ENCODE measurements at regions not wholly inside any gene's neighbourhood (a gene's known extent, or its start where the extent isn't known, plus 50 kb on each side); places are given as distances from the start of the nearest gene placed in this dataset.

- no peak for DNase-seq (ENCODE audit: low spot score)
- H3K27ac Mint-ChIP-seq (ENCODE audit: unreplicated experiment), result no peak overlapping the region
- TF ChIP-seq CTCF (IDR thresholded peaks at IDR 0.05), result no peak
- H3K27me3 Mint-ChIP-seq (ENCODE audit: low read depth), result no peaks in the 10 kb centered on the region
- H3K36me3 Mint-ChIP-seq (ENCODE audit: low read depth), result peaks cover 1% of the 10 kb centered on the region
- peaks cover 38% of the 10 kb centered on the region for H3K9me3 Mint-ChIP-seq (ENCODE audit: low read depth)
- no peak overlapping the region for H3K4me3 Mint-ChIP-seq (ENCODE audit: unreplicated experiment)
- H3K4me1 Mint-ChIP-seq (ENCODE audit: low read depth), result no peaks in the 10 kb centered on the region
Measured at GRCh38 chr15:27645672-27646071, 453.4 kb downstream of the OCA2 start.

- Mint-ChIP-seq H3K4me1 (ENCODE audit: low read depth) (no peaks in the 10 kb centered on the region), H3K27me3 (ENCODE audit: low read depth) (no peaks in the 10 kb centered on the region), H3K27ac (ENCODE audit: unreplicated experiment) (no peak overlapping the region), H3K36me3 (ENCODE audit: low read depth) (peaks cover 1% of the 10 kb centered on the region), H3K9me3 (ENCODE audit: low read depth) (peaks cover 39% of the 10 kb centered on the region), H3K4me3 (ENCODE audit: unreplicated experiment) (no peak overlapping the region)
- DNase-seq (ENCODE audit: low spot score), result no peak
- no peak for TF ChIP-seq CTCF (IDR thresholded peaks at IDR 0.05)
Measured at GRCh38 chr15:27642981-27643380, 456.1 kb downstream of the OCA2 start.

- no peaks in the 10 kb centered on the region for H3K4me1 Mint-ChIP-seq (ENCODE audit: low read depth)
- H3K36me3 Mint-ChIP-seq (ENCODE audit: low read depth), result peaks cover 1% of the 10 kb centered on the region
- no peak overlapping the region for H3K27ac Mint-ChIP-seq (ENCODE audit: unreplicated experiment)
- no peak overlapping the region for H3K4me3 Mint-ChIP-seq (ENCODE audit: unreplicated experiment)
- no peak for TF ChIP-seq CTCF (IDR thresholded peaks at IDR 0.05)
- no peaks in the 10 kb centered on the region for H3K27me3 Mint-ChIP-seq (ENCODE audit: low read depth)
- H3K9me3 Mint-ChIP-seq (ENCODE audit: low read depth), result peaks cover 36% of the 10 kb centered on the region
- no peak for DNase-seq (ENCODE audit: low spot score)
Measured at GRCh38 chr15:27639595-27639994, 459.5 kb downstream of the OCA2 start.

- H3K4me1 Mint-ChIP-seq (ENCODE audit: low read depth), result no peaks in the 10 kb centered on the region
- no peak for TF ChIP-seq CTCF (IDR thresholded peaks at IDR 0.05)
- no peak overlapping the region for H3K4me3 Mint-ChIP-seq (ENCODE audit: unreplicated experiment)
Measured at GRCh38 chr15:27638958-27639357, 460.2 kb downstream of the OCA2 start.

GRCh38 chr15:27635916-27636315 lies 463.2 kb downstream of the OCA2 start:
- no peak overlapping the region for H3K4me3 Mint-ChIP-seq (ENCODE audit: unreplicated experiment)
- no peaks in the 10 kb centered on the region for H3K36me3 Mint-ChIP-seq (ENCODE audit: low read depth)
- DNase-seq (ENCODE audit: low spot score), result no peak
- H3K4me1 Mint-ChIP-seq (ENCODE audit: low read depth), result no peaks in the 10 kb centered on the region
- no peak overlapping the region for H3K27ac Mint-ChIP-seq (ENCODE audit: unreplicated experiment)
- H3K9me3 Mint-ChIP-seq (ENCODE audit: low read depth), result peaks cover 5% of the 10 kb centered on the region
- TF ChIP-seq CTCF (IDR thresholded peaks at IDR 0.05), result no peak
- H3K27me3 Mint-ChIP-seq (ENCODE audit: low read depth), result no peaks in the 10 kb centered on the region

More at GRCh38 chr15:27638958-27639357, 460.2 kb downstream of the OCA2 start:
- peaks cover 1% of the 10 kb centered on the region for H3K36me3 Mint-ChIP-seq (ENCODE audit: low read depth)
- DNase-seq (ENCODE audit: low spot score), result no peak
- no peak overlapping the region for H3K27ac Mint-ChIP-seq (ENCODE audit: unreplicated experiment)
- no peaks in the 10 kb centered on the region for H3K27me3 Mint-ChIP-seq (ENCODE audit: low read depth)
- peaks cover 34% of the 10 kb centered on the region for H3K9me3 Mint-ChIP-seq (ENCODE audit: low read depth)

Measured in chondrocyte (in vitro differentiated cells).